GM23338 (cell line): ENCODE measurements at regions not wholly inside any gene's neighbourhood (a gene's known extent, or its start where the extent isn't known, plus 50 kb on each side); places are given as distances from the start of the nearest gene placed in this dataset.

Experiments
- EZH2 ChIP-seq: fragments of 200-600 bp; sonication (generic); IDR thresholded peaks from one replicate; pipeline ENCODE4 v1.8.0; 2017; ENCODE audit warnings: antibody characterized with exemption, mild to moderate bottlenecking, low read depth; ENCODE audit not compliant: unreplicated experiment
- EZH2phosphoT487 ChIP-seq: fragments of 200-600 bp; sonication (generic); IDR thresholded peaks from one replicate; pipeline ENCODE4 v1.8.1; 2018; ENCODE audit warnings: antibody characterized with exemption; ENCODE audit not compliant: unreplicated experiment
- JUNB ChIP-seq: IDR thresholded peaks from one replicate; pipeline ENCODE4 v1.6.1; 2016; ENCODE audit warnings: antibody characterized with exemption; ENCODE audit not compliant: unreplicated experiment
- POLR2AphosphoS5 ChIP-seq: IDR thresholded peaks from 2 replicates; pipeline ENCODE4 v1.6.1; 2016; ENCODE audit warnings: antibody characterized with exemption, low read depth
- TF ChIP-seq, protein P1 (sequence below): IDR thresholded peaks from one replicate; pipeline ENCODE4 v1.6.1; 2018; ENCODE audit warnings: antibody characterized with exemption; ENCODE audit not compliant: unreplicated experiment
- TF ChIP-seq, protein P2 (sequence below), 2 experiments: fragments of 200-600 bp in 1 of 2; sonication (generic) in 1 of 2; conservative IDR thresholded peaks; 2 replicates each; pipeline versions ENCODE4 v1.5.1 to v1.6.1; 2016 to 2017; ENCODE audit warnings: antibody characterized with exemption in 2 of 2, low read depth in 2 of 2, mild to moderate bottlenecking in 2 of 2, moderate library complexity in 1 of 2

DNA sequence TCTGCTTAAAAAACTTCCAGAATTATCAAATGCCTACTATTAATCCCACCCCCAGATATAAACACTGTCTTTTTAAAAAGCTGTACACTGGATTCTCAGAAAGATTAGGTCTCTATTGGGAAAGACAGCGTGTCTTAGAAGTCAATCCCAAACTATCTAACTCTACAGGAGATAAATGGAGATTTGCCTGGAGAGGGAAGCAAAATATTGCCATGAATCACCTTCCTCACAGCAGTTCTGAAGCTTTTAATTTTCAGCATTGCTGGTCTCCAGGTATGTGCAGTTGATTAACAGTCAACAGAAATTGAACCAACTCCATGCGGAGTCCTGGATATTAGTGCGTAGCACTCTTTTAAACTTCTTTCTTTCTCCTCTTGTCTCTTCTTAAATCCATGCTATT, 122.2 kb downstream of the DSC3 start:
- TF ChIP-seq, protein P1, sequence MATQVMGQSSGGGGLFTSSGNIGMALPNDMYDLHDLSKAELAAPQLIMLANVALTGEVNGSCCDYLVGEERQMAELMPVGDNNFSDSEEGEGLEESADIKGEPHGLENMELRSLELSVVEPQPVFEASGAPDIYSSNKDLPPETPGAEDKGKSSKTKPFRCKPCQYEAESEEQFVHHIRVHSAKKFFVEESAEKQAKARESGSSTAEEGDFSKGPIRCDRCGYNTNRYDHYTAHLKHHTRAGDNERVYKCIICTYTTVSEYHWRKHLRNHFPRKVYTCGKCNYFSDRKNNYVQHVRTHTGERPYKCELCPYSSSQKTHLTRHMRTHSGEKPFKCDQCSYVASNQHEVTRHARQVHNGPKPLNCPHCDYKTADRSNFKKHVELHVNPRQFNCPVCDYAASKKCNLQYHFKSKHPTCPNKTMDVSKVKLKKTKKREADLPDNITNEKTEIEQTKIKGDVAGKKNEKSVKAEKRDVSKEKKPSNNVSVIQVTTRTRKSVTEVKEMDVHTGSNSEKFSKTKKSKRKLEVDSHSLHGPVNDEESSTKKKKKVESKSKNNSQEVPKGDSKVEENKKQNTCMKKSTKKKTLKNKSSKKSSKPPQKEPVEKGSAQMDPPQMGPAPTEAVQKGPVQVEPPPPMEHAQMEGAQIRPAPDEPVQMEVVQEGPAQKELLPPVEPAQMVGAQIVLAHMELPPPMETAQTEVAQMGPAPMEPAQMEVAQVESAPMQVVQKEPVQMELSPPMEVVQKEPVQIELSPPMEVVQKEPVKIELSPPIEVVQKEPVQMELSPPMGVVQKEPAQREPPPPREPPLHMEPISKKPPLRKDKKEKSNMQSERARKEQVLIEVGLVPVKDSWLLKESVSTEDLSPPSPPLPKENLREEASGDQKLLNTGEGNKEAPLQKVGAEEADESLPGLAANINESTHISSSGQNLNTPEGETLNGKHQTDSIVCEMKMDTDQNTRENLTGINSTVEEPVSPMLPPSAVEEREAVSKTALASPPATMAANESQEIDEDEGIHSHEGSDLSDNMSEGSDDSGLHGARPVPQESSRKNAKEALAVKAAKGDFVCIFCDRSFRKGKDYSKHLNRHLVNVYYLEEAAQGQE, result no peak
- TF ChIP-seq POLR2AphosphoS5, result no peak
- TF ChIP-seq, protein P2, sequence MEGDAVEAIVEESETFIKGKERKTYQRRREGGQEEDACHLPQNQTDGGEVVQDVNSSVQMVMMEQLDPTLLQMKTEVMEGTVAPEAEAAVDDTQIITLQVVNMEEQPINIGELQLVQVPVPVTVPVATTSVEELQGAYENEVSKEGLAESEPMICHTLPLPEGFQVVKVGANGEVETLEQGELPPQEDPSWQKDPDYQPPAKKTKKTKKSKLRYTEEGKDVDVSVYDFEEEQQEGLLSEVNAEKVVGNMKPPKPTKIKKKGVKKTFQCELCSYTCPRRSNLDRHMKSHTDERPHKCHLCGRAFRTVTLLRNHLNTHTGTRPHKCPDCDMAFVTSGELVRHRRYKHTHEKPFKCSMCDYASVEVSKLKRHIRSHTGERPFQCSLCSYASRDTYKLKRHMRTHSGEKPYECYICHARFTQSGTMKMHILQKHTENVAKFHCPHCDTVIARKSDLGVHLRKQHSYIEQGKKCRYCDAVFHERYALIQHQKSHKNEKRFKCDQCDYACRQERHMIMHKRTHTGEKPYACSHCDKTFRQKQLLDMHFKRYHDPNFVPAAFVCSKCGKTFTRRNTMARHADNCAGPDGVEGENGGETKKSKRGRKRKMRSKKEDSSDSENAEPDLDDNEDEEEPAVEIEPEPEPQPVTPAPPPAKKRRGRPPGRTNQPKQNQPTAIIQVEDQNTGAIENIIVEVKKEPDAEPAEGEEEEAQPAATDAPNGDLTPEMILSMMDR (conservative IDR thresholded peaks at IDR 0.05; ENCODE audit: low read depth in 2 of 2), result no peak
- TF ChIP-seq EZH2phosphoT487, result no peak
- TF ChIP-seq EZH2, result no peak
- no peak for TF ChIP-seq JUNB
